Natural killer cell (primary cell): ENCODE measurements at regions not wholly inside any gene's neighbourhood (a gene's known extent, or its start where the extent isn't known, plus 50 kb on each side); places are given as distances from the start of the nearest gene placed in this dataset.

Source experiments
- ATAC-seq, 3 donors: fragments of 150-1000 bp in 2 of 3; fragments of 200-7000 bp in 1 of 3; cut with Tn5 transposase; 1 replicate in 1 of 3; 2 replicates in 2 of 3; pipeline ENCODE4 v1.10.0; 2021; ENCODE audit warnings: mild to moderate bottlenecking in 2 of 3, moderate library complexity in 2 of 3
- DNase-seq, 2 donors: peaks; one replicate each; pipeline versions ENCODE4 v3.0.0 to v3.0.0-alpha.2; 2013 to 2021; ENCODE audit warnings: mixed read lengths in 1 of 2
- H3K27ac ChIP-seq: one replicate; pipeline ENCODE4 v1.5.1; 2013; ENCODE audit warnings: mild to moderate bottlenecking, low read length
- H3K27me3 ChIP-seq: one replicate; pipeline ENCODE4 v1.6.1; 2013; ENCODE audit warnings: low read length; ENCODE audit not compliant: control insufficient read depth, insufficient read depth
- H3K36me3 ChIP-seq: one replicate; pipeline ENCODE4 v1.6.1; 2013; ENCODE audit warnings: low read length; ENCODE audit not compliant: control insufficient read depth, insufficient read depth
- H3K4me1 ChIP-seq: one replicate; pipeline ENCODE4 v1.6.1; 2013; ENCODE audit warnings: low read length; ENCODE audit not compliant: control insufficient read depth, insufficient read depth
- H3K4me3 ChIP-seq: one replicate; pipeline ENCODE4 v1.5.1; 2013; ENCODE audit warnings: low read length
- H3K9me3 ChIP-seq: one replicate; pipeline ENCODE4 v1.6.1; 2013; ENCODE audit warnings: low read length; ENCODE audit not compliant: control insufficient read depth, insufficient read depth
- H3K27ac Mint-ChIP-seq, 2 donors: one replicate each; pipeline ENCODE4 v1.8.0; 2022; ENCODE audit warnings: mild to moderate bottlenecking in 2 of 2, mixed read lengths in 2 of 2, moderate library complexity in 1 of 2
- H3K27me3 Mint-ChIP-seq, 2 donors: one replicate each; pipeline ENCODE4 v1.8.0; 2022; ENCODE audit warnings: low read depth in 2 of 2, mixed read lengths in 2 of 2
- H3K36me3 Mint-ChIP-seq: one replicate; pipeline ENCODE4 v1.8.0; 2022; ENCODE audit warnings: mixed read lengths
- H3K4me1 Mint-ChIP-seq, 2 donors: one replicate each; pipeline ENCODE4 v1.8.0; 2022; ENCODE audit warnings: mixed read lengths in 2 of 2
- H3K4me3 Mint-ChIP-seq: one replicate; pipeline ENCODE4 v1.8.0; 2022; ENCODE audit warnings: mild to moderate bottlenecking, moderate library complexity, mixed read lengths
- H3K9me3 Mint-ChIP-seq, 2 donors: one replicate each; pipeline ENCODE4 v1.8.0; 2022; ENCODE audit warnings: mixed read lengths in 2 of 2
- CTCF ChIP-seq: fragments of 200-600 bp; IDR thresholded peaks from one replicate; pipeline ENCODE4 v1.8.0; 2022; ENCODE audit warnings: antibody characterized with exemption
- WGBS: methylation state at CpG from one replicate; pipeline ENCODE4 v1.1.7; 2013; ENCODE audit warnings: missing lambda C conversion rate; ENCODE audit not compliant: insufficient coverage; 5-methylcytosine and 5-hydroxymethylcytosine counted together
- intact Hi-C: fragments of 100-400 bp; cut with micrococcal nuclease; formaldehyde crosslinking; loops from one replicate; pipeline ENCODE4 v1.14.2; 2022

- Histone ChIP-seq H3K9me3 (no peaks in the 10 kb centered on the region), H3K36me3 (no peaks in the 10 kb centered on the region), H3K4me1 (no peaks in the 10 kb centered on the region), H3K27ac (no peak overlapping the region), H3K27me3 (no peaks in the 10 kb centered on the region), H3K4me3 (no peak overlapping the region)
- TF ChIP-seq CTCF, result no peak
- Mint-ChIP-seq H3K4me1 (no peaks in the 10 kb centered on the region), H3K27me3 (no peaks in the 10 kb centered on the region), H3K36me3 (no peaks in the 10 kb centered on the region), H3K27ac (no peak overlapping the region), H3K4me3 (no peak overlapping the region), H3K9me3 (peaks cover 6 to 13% of the 10 kb centered on the region in 2 donors)
- 44% methylated on average over 2 of the region's 2 CpGs for WGBS
- ATAC-seq, result no peak
- DNase-seq, result no peak
- intact Hi-C loops, result no loop called here
Observed at GRCh38 chr6:113172531-113172966, 684.6 kb upstream of the MARCKS start.

- H3K36me3 Mint-ChIP-seq, result no peaks in the 10 kb centered on the region
- TF ChIP-seq CTCF, result no peak
- H3K27me3 Mint-ChIP-seq, result no peaks in the 10 kb centered on the region
- H3K27ac Mint-ChIP-seq, result no peak overlapping the region
- no peaks in the 10 kb centered on the region for H3K36me3 ChIP-seq
- ATAC-seq, result no peak
- no peak overlapping the region for H3K27ac ChIP-seq
- no peak overlapping the region for H3K4me3 ChIP-seq
- H3K27me3 ChIP-seq, result no peaks in the 10 kb centered on the region
- H3K9me3 ChIP-seq, result no peaks in the 10 kb centered on the region
- peaks cover 13 to 20% of the 10 kb centered on the region in 2 donors for H3K9me3 Mint-ChIP-seq
- no peak for DNase-seq
- no peaks in the 10 kb centered on the region for H3K4me1 ChIP-seq
- intact Hi-C loops, result no loop called here
- no peaks in the 10 kb centered on the region for H3K4me1 Mint-ChIP-seq
- H3K4me3 Mint-ChIP-seq, result no peak overlapping the region
Observed at GRCh38 chr6:113178349-113178748, 678.8 kb upstream of the MARCKS start.

GRCh38 chr6:113181164-113181563, 676.0 kb upstream of the MARCKS start:
- no peaks in the 10 kb centered on the region for H3K27me3 Mint-ChIP-seq
- H3K36me3 ChIP-seq, result no peaks in the 10 kb centered on the region
- H3K4me1 ChIP-seq, result no peaks in the 10 kb centered on the region

More at GRCh38 chr6:113181164-113181563, 676.0 kb upstream of the MARCKS start:
- Mint-ChIP-seq H3K27ac (no peak overlapping the region), H3K9me3 (peaks cover 13 to 17% of the 10 kb centered on the region in 2 donors), H3K36me3 (no peaks in the 10 kb centered on the region), H3K4me3 (no peak overlapping the region), H3K4me1 (no peaks in the 10 kb centered on the region)
- Histone ChIP-seq H3K27me3 (no peaks in the 10 kb centered on the region), H3K4me3 (no peak overlapping the region), H3K9me3 (no peaks in the 10 kb centered on the region), H3K27ac (no peak overlapping the region)
- DNase-seq (no peak), ATAC-seq (no peak)
- intact Hi-C loops, result no loop called here
- 96% methylated on average over 2 of the region's 3 CpGs for WGBS
- no peak for TF ChIP-seq CTCF
